HEK293 (cell line): ENCODE measurements at regions not wholly inside any gene's neighbourhood (a gene's known extent, or its start where the extent isn't known, plus 50 kb on each side); places are given as distances from the start of the nearest gene placed in this dataset.

Source experiments
- CTCF ChIA-PET: fragments of 350-600 bp; formaldehyde crosslinking; extraction: SDS; loops from one replicate; lab custom pipeline; 2021; ENCODE audit warnings: antibody characterized with exemption; lab: Yijun Ruan, JAX
- POLR2A ChIA-PET: fragments of 300-600 bp; formaldehyde crosslinking; extraction: SDS; loops from one replicate; lab custom pipeline; 2020; ENCODE audit warnings: antibody characterized with exemption, inconsistent platforms; lab: Yijun Ruan, JAX
- H3K27ac ChIP-seq: fragments of 200-500 bp; sonication (Bioruptor generic); 2 replicates; pipeline ENCODE4 v1.5.1; 2014; ENCODE audit warnings: low read depth, low read length, control low read depth, inconsistent platforms; ENCODE audit errors: extremely low read depth
- H3K36me3 ChIP-seq, 2 experiments: fragments of 200-500 bp in 1 of 2; sonication (Bioruptor generic) in 1 of 2; 1 replicate in 1 of 2; 2 replicates in 1 of 2; pipeline ENCODE4 v1.5.1; 2014 to 2017; ENCODE audit warnings: inconsistent platforms in 2 of 2, low read length in 2 of 2; ENCODE audit not compliant: control insufficient read depth in 2 of 2, insufficient read depth in 1 of 2
- H3K4me1 ChIP-seq: fragments of 200-500 bp; sonication (Bioruptor generic); 2 replicates; pipeline ENCODE4 v1.5.1; 2014; ENCODE audit warnings: mild to moderate bottlenecking, low read length, inconsistent platforms; ENCODE audit not compliant: control insufficient read depth, insufficient read depth
- H3K4me3 ChIP-seq: 2 replicates; pipeline ENCODE4 v1.5.1; 2011; ENCODE audit warnings: low read depth, mild to moderate bottlenecking, control low read depth, low read length, moderate library complexity
- H3K9me3 ChIP-seq: fragments of 200-500 bp; sonication (Bioruptor generic); 2 replicates; pipeline ENCODE4 v1.5.1; 2014; ENCODE audit warnings: low read depth, low read length, inconsistent platforms; ENCODE audit not compliant: control insufficient read depth, insufficient read depth
- ATF2 ChIP-seq: fragments of 450-650 bp; formaldehyde crosslinking; IDR thresholded peaks from 2 replicates; pipeline ENCODE4 v1.5.1; 2016; ENCODE audit warnings: missing biosample characterization, missing genetic modification characterization, low read depth
- CTCF ChIP-seq: fragments of 450-650 bp; formaldehyde crosslinking; IDR thresholded peaks from 2 replicates; pipeline ENCODE4 v1.5.1; 2016; ENCODE audit warnings: missing biosample characterization, missing genetic modification characterization
- GLIS2 ChIP-seq: fragments of 450-650 bp; formaldehyde crosslinking; IDR thresholded peaks from 2 replicates; pipeline ENCODE4 v1.5.1; 2016; ENCODE audit warnings: missing biosample characterization, missing genetic modification characterization
- KLF16 ChIP-seq: fragments of 450-650 bp; formaldehyde crosslinking; IDR thresholded peaks from 2 replicates; pipeline ENCODE4 v1.5.1; 2017; ENCODE audit warnings: missing biosample characterization, missing genetic modification characterization
- RBAK ChIP-seq: fragments of 450-650 bp; formaldehyde crosslinking; IDR thresholded peaks from 2 replicates; pipeline ENCODE4 v1.5.1; 2016; ENCODE audit warnings: missing biosample characterization, missing genetic modification characterization
- SCRT1 ChIP-seq: fragments of 450-650 bp; formaldehyde crosslinking; IDR thresholded peaks from 2 replicates; pipeline ENCODE4 v1.5.1; 2016; ENCODE audit warnings: missing biosample characterization, missing genetic modification characterization, borderline replicate concordance
- SP3 ChIP-seq: fragments of 450-650 bp; formaldehyde crosslinking; IDR thresholded peaks from 2 replicates; pipeline ENCODE4 v1.5.1; 2016; ENCODE audit warnings: missing biosample characterization, missing genetic modification characterization
- SP7 ChIP-seq: fragments of 450-650 bp; formaldehyde crosslinking; IDR thresholded peaks from 2 replicates; pipeline ENCODE4 v1.5.1; 2016; ENCODE audit warnings: missing biosample characterization, missing genetic modification characterization
- ZBTB48 ChIP-seq: fragments of 450-650 bp; formaldehyde crosslinking; IDR thresholded peaks from 2 replicates; pipeline ENCODE4 v1.5.1; 2016; ENCODE audit warnings: missing biosample characterization, missing genetic modification characterization
- ZBTB6 ChIP-seq: fragments of 450-650 bp; formaldehyde crosslinking; IDR thresholded peaks from 2 replicates; pipeline ENCODE4 v1.5.1; 2017; ENCODE audit warnings: missing biosample characterization, missing genetic modification characterization
- ZNF169 ChIP-seq: fragments of 450-650 bp; formaldehyde crosslinking; IDR thresholded peaks from 2 replicates; pipeline ENCODE4 v1.5.1; 2016; ENCODE audit warnings: missing biosample characterization, missing genetic modification characterization
- ZNF175 ChIP-seq: fragments of 450-650 bp; formaldehyde crosslinking; IDR thresholded peaks from 2 replicates; pipeline ENCODE4 v1.5.1; 2016; ENCODE audit warnings: missing biosample characterization, missing genetic modification characterization
- ZNF184 ChIP-seq: fragments of 450-650 bp; IDR thresholded peaks from 2 replicates; pipeline ENCODE4 v1.5.1; 2018; ENCODE audit warnings: missing biosample characterization, mild to moderate bottlenecking, missing genetic modification characterization
- ZNF19 ChIP-seq: fragments of 450-650 bp; formaldehyde crosslinking; IDR thresholded peaks from 2 replicates; pipeline ENCODE4; 2016; ENCODE audit warnings: missing biosample characterization, missing genetic modification characterization, low read depth
- ZNF280D ChIP-seq: fragments of 450-650 bp; formaldehyde crosslinking; IDR thresholded peaks from 2 replicates; pipeline ENCODE4 v1.5.1; 2016; ENCODE audit warnings: missing biosample characterization, missing genetic modification characterization
- ZNF292 ChIP-seq: fragments of 450-650 bp; formaldehyde crosslinking; IDR thresholded peaks from 2 replicates; pipeline ENCODE4 v1.5.1; 2016; ENCODE audit warnings: low read depth, missing biosample characterization, missing genetic modification characterization, borderline replicate concordance
- ZNF366 ChIP-seq: fragments of 450-650 bp; formaldehyde crosslinking; conservative IDR thresholded peaks from 2 replicates; pipeline ENCODE4 v1.5.1; 2016; ENCODE audit warnings: missing biosample characterization, missing genetic modification characterization
- ZNF391 ChIP-seq: fragments of 450-650 bp; formaldehyde crosslinking; IDR thresholded peaks from 2 replicates; pipeline ENCODE4 v1.5.1; 2016; ENCODE audit warnings: low read depth, missing biosample characterization, missing genetic modification characterization, borderline replicate concordance
- ZNF473 ChIP-seq: fragments of 450-650 bp; formaldehyde crosslinking; IDR thresholded peaks from 2 replicates; pipeline ENCODE4 v1.5.1; 2017; ENCODE audit warnings: missing biosample characterization, missing genetic modification characterization
- ZNF555 ChIP-seq: fragments of 450-650 bp; formaldehyde crosslinking; conservative IDR thresholded peaks from 2 replicates; pipeline ENCODE4 v1.5.1; 2017; ENCODE audit warnings: missing biosample characterization, mild to moderate bottlenecking, missing genetic modification characterization, inconsistent platforms
- ZNF639 ChIP-seq: fragments of 450-650 bp; formaldehyde crosslinking; IDR thresholded peaks from 2 replicates; pipeline ENCODE4 v1.5.1; 2016; ENCODE audit warnings: missing biosample characterization, missing genetic modification characterization
- ZNF677 ChIP-seq: fragments of 450-650 bp; IDR thresholded peaks from 2 replicates; pipeline ENCODE4 v1.5.0; 2018; ENCODE audit warnings: missing biosample characterization, mild to moderate bottlenecking, missing genetic modification characterization, moderate library complexity
- ZNF792 ChIP-seq: fragments of 450-650 bp; formaldehyde crosslinking; IDR thresholded peaks from 2 replicates; pipeline ENCODE4 v1.5.1; 2016; ENCODE audit warnings: missing biosample characterization, missing genetic modification characterization
- ZSCAN30 ChIP-seq: fragments of 450-650 bp; IDR thresholded peaks from 2 replicates; pipeline ENCODE4 v1.5.1; 2018; ENCODE audit warnings: missing biosample characterization, mild to moderate bottlenecking, missing genetic modification characterization, moderate library complexity
- TF ChIP-seq, protein P1 (sequence below): fragments of 450-650 bp; formaldehyde crosslinking; IDR thresholded peaks from 2 replicates; pipeline ENCODE4 v1.5.1; 2017; ENCODE audit warnings: missing biosample characterization, missing genetic modification characterization

- TF ChIP-seq CTCF (tag by site-specific recombination) (no peak), ZNF19 (no peak), RBAK (tag by site-specific recombination) (no peak)
These were observed 244.1 kb upstream of the STT3B start (continued) for GRCh38 chr3:31288641-31289100.

- ChIA-PET CTCF (interaction anchor here (0.7 kb wide), 1 partner anchor 24 kb away, joined by 3 read pairs; no protein-coding TSS in a partner anchor), POLR2A (no interaction called here)
- Histone ChIP-seq H3K36me3 (no peaks in the 10 kb centered on the region), H3K27ac (no peak overlapping the region), H3K4me1 (no peaks in the 10 kb centered on the region), H3K4me3 (no peak overlapping the region), H3K9me3 (no peaks in the 10 kb centered on the region)
- TF ChIP-seq ZNF391 (tag by site-specific recombination) (no peak), SCRT1 (no peak), ZNF792 (tag by site-specific recombination) (no peak), ZBTB48 (tag by site-specific recombination) (no peak), KLF16 (tag by site-specific recombination) (no peak), ZSCAN30 (no peak), SP7 (tag by site-specific recombination) (no peak), ZNF169 (tag by site-specific recombination) (no peak), ZNF473 (tag by site-specific recombination) (no peak), ZNF677 (no peak)
- TF ChIP-seq, protein P1, sequence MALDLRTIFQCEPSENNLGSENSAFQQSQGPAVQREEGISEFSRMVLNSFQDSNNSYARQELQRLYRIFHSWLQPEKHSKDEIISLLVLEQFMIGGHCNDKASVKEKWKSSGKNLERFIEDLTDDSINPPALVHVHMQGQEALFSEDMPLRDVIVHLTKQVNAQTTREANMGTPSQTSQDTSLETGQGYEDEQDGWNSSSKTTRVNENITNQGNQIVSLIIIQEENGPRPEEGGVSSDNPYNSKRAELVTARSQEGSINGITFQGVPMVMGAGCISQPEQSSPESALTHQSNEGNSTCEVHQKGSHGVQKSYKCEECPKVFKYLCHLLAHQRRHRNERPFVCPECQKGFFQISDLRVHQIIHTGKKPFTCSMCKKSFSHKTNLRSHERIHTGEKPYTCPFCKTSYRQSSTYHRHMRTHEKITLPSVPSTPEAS (tag by site-specific recombination), result no peak
These were observed 243.1 kb upstream of the STT3B start for GRCh38 chr3:31289584-31289983.

- Histone ChIP-seq H3K4me3 (no peak overlapping the region), H3K9me3 (no peaks in the 10 kb centered on the region), H3K36me3 (no peaks in the 10 kb centered on the region), H3K27ac (no peak overlapping the region), H3K4me1 (no peaks in the 10 kb centered on the region)
- ChIA-PET CTCF (no interaction called here), POLR2A (no interaction called here)
- TF ChIP-seq ZBTB6, result no peak
- TF ChIP-seq ZNF366 (tag by site-specific recombination), result no peak
- TF ChIP-seq ZNF639 (tag by site-specific recombination), result no peak
- TF ChIP-seq ZNF175, result no peak
- no peak for TF ChIP-seq GLIS2
- TF ChIP-seq ZSCAN30, result no peak
- no peak for TF ChIP-seq ATF2 (tag by site-specific recombination)
- TF ChIP-seq SP3 (tag by site-specific recombination), result no peak
- TF ChIP-seq ZNF555 (tag by site-specific recombination), result no peak
- no peak for TF ChIP-seq ZNF184 (tag by site-specific recombination)
- TF ChIP-seq ZNF280D (tag by site-specific recombination), result no peak
- no peak for TF ChIP-seq ZNF391 (tag by site-specific recombination)
- no peak for TF ChIP-seq ZNF292 (tag by site-specific recombination)
- TF ChIP-seq ZNF792 (tag by site-specific recombination), result no peak
These were observed 242.7 kb upstream of the STT3B start for GRCh38 chr3:31290046-31290445.
